Glutamatergic neuron (in vitro differentiated cells): ENCODE measurements at regions not wholly inside any gene's neighbourhood (a gene's known extent, or its start where the extent isn't known, plus 50 kb on each side); places are given as distances from the start of the nearest gene placed in this dataset.

ENCODE experiments used
- DNase-seq: peaks from one replicate; pipeline ENCODE4 v3.0.0; 2022
- H3K27ac Mint-ChIP-seq: one replicate; pipeline ENCODE4 v1.8.0; 2020; ENCODE audit warnings: mild to moderate bottlenecking, mixed read lengths, inconsistent platforms; ENCODE audit not compliant: unreplicated experiment
- H3K27me3 Mint-ChIP-seq: one replicate; pipeline ENCODE4 v1.8.0; 2020; ENCODE audit warnings: mild to moderate bottlenecking, moderate library complexity, mixed read lengths, inconsistent platforms; ENCODE audit not compliant: unreplicated experiment
- H3K36me3 Mint-ChIP-seq: one replicate; pipeline ENCODE4 v1.8.0; 2020; ENCODE audit warnings: mild to moderate bottlenecking, mixed read lengths, inconsistent platforms; ENCODE audit not compliant: unreplicated experiment
- H3K4me1 Mint-ChIP-seq: one replicate; pipeline ENCODE4 v1.8.0; 2020; ENCODE audit warnings: mild to moderate bottlenecking, low read depth, mixed read lengths, inconsistent platforms; ENCODE audit not compliant: unreplicated experiment
- H3K4me3 Mint-ChIP-seq: one replicate; pipeline ENCODE4 v1.8.0; 2020; ENCODE audit warnings: mild to moderate bottlenecking, mixed read lengths, inconsistent platforms; ENCODE audit not compliant: unreplicated experiment
- H3K9me3 Mint-ChIP-seq: one replicate; pipeline ENCODE4 v1.8.0; 2020; ENCODE audit warnings: mild to moderate bottlenecking, moderate library complexity, mixed read lengths, inconsistent platforms; ENCODE audit not compliant: unreplicated experiment
- TF ChIP-seq, protein P1 (sequence below): fragments of 200-600 bp; sonication (generic); IDR thresholded peaks from one replicate; pipeline ENCODE4 v1.5.0; 2021; ENCODE audit not compliant: partially characterized antibody, unreplicated experiment

DNA sequence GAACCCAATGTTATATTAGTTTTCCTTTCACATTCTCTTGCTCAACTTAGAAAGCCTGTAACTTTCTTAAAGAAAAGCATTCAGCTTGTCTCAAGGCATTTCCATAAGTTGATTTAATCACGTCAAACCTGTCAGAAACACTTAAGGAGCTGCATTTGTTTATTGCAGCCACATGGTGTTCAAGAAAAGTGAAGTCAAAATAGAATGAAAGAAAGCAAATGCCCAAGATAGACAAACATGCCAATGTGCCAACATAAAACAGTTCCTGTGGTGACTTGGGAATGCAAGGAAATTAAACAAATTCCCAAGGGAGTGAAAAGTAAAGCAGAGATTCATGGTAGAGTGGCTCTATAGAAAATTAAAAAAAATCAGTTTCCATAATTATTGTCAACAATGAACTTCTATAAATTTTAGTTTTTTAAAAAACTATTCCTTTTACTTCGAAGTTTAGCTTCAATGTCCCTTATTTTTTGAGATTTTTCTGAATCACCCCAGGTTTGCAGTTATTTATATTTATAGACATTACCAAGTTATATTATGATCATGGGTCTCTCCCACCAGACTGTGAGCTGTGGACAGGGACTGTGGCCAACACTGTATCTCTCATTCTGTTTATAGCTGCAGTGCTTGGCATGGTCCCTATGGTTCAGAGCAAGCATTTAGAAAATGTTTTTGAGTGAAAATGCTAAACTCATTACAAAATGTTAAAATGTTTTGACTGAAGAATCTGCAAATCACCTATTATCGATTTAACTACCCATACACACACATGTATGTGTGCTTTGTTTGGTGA, 887.4 kb downstream of the REEP3 start:
- Mint-ChIP-seq H3K27ac (no peak overlapping the region), H3K27me3 (no peaks in the 10 kb centered on the region), H3K9me3 (no peaks in the 10 kb centered on the region), H3K4me1 (no peaks in the 10 kb centered on the region), H3K36me3 (no peaks in the 10 kb centered on the region), H3K4me3 (no peak overlapping the region)
- DNase-seq, result no peak
- TF ChIP-seq, protein P1, sequence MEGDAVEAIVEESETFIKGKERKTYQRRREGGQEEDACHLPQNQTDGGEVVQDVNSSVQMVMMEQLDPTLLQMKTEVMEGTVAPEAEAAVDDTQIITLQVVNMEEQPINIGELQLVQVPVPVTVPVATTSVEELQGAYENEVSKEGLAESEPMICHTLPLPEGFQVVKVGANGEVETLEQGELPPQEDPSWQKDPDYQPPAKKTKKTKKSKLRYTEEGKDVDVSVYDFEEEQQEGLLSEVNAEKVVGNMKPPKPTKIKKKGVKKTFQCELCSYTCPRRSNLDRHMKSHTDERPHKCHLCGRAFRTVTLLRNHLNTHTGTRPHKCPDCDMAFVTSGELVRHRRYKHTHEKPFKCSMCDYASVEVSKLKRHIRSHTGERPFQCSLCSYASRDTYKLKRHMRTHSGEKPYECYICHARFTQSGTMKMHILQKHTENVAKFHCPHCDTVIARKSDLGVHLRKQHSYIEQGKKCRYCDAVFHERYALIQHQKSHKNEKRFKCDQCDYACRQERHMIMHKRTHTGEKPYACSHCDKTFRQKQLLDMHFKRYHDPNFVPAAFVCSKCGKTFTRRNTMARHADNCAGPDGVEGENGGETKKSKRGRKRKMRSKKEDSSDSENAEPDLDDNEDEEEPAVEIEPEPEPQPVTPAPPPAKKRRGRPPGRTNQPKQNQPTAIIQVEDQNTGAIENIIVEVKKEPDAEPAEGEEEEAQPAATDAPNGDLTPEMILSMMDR, result no peak

DNA sequence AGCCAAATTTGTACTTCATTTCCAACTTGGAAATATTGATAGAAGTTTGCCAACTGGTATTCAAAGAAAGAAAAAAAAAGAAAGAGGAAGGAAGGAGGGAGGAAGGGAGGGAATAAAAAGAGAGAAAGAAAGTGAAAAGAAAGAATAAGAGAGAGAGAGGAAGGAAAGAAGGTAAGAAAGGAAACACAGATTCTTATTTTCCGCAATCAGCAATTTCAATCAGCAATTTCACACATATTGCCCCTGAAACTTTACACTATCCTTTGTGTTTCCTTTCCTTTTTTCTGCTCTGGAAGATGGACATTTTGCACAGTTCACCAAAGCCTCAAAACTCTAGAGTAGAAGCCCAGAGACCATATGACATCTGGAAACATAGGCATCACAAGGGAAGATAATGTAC, 888.1 kb downstream of the REEP3 start:
- no peaks in the 10 kb centered on the region for H3K9me3 Mint-ChIP-seq
- H3K4me3 Mint-ChIP-seq, result no peak overlapping the region
- H3K27ac Mint-ChIP-seq, result no peak overlapping the region
- DNase-seq, result no peak
- TF ChIP-seq, protein P1, result no peak
- H3K27me3 Mint-ChIP-seq, result no peaks in the 10 kb centered on the region
- no peaks in the 10 kb centered on the region for H3K4me1 Mint-ChIP-seq
- H3K36me3 Mint-ChIP-seq, result no peaks in the 10 kb centered on the region

DNA sequence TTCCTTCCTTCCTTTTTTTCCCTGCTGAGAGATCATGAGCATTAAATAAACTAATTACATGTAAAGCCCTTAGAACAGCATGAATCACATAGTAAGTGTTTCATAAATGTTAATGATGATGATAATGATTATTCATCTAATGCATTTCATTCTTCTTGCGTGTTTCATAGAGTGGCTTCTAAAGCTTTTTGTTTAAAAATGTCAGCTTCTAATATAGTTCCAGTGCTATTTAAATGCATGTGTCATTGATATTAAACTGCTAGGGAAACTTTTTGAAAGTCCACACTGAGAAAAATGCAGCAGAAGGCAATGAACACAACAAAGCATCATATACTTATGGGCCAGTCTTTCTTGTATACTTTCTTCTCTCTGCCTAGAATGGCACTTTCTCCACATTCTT, 894.8 kb downstream of the REEP3 start:
- Mint-ChIP-seq H3K4me3 (no peak overlapping the region), H3K36me3 (no peaks in the 10 kb centered on the region), H3K9me3 (no peaks in the 10 kb centered on the region), H3K4me1 (no peaks in the 10 kb centered on the region), H3K27ac (no peak overlapping the region), H3K27me3 (no peaks in the 10 kb centered on the region)
- DNase-seq, result no peak
- TF ChIP-seq, protein P1, result no peak

DNA sequence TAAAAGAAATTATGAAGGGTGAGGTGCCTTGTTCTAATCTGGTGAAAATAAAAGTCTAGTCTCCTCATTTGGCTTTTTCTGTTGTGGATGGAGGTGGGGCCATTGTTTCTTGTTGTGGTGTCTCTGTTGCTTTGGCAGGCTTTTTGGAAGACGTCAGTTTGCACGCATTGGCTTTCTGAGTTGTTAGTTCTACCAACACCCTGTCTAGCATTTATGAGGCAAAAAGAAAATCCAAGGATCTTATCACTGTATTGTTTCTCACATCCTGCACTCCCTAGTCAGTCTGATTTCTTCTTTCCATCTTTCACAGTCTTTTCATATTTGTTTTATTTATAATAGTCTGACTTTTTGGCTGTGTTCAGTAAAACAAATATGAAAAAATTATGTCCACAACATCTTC, 898.3 kb downstream of the REEP3 start:
- no peak for DNase-seq
- Mint-ChIP-seq H3K4me1 (no peaks in the 10 kb centered on the region), H3K4me3 (no peak overlapping the region), H3K9me3 (no peaks in the 10 kb centered on the region), H3K27me3 (no peaks in the 10 kb centered on the region), H3K36me3 (no peaks in the 10 kb centered on the region), H3K27ac (no peak overlapping the region)
- TF ChIP-seq, protein P1, result no peak

DNA sequence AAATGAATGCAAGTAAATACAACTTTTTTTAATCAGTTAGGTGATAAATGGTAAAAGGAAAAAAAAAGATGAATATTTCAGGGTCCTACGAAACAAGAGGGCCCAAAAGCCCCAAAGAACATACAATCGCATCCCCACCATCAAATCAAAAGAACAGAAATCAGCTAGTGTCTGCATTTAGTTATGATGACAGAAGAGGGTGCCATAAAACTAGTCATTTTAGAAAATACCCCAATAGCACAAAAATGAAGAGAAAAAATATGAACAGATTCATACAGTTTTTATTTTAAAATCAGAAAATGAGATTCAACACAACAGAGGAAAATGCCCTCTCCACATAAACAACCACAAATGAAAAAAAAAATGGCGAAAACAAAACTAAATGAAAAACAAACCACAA, 905.5 kb downstream of the REEP3 start:
- DNase-seq, result no peak
- Mint-ChIP-seq H3K27me3 (no peaks in the 10 kb centered on the region), H3K36me3 (no peaks in the 10 kb centered on the region), H3K27ac (no peak overlapping the region), H3K4me3 (no peak overlapping the region), H3K4me1 (peaks cover 1% of the 10 kb centered on the region), H3K9me3 (no peaks in the 10 kb centered on the region)
- TF ChIP-seq, protein P1, result no peak
